IMR-90 (cell line): ENCODE measurements at regions not wholly inside any gene's neighbourhood (a gene's known extent, or its start where the extent isn't known, plus 50 kb on each side); places are given as distances from the start of the nearest gene placed in this dataset.

Experiments
- ATAC-seq: fragments of 200-7000 bp; cut with Tn5 transposase; 2 replicates; pipeline ENCODE4 v1.9.1; 2020; ENCODE audit warnings: low read depth, mild to moderate bottlenecking, moderate library complexity
- BruUV-seq: library from RNA; stranded (reverse); fragments of 400-500 nt; replicated peaks from 2 replicates; lab custom pipeline; 2021; lab: Mats Ljungman, UMichigan
- CTCF ChIA-PET: fragments of 300-600 bp; formaldehyde crosslinking; extraction: SDS; loops from one replicate; lab custom pipeline; 2021; ENCODE audit warnings: antibody characterized with exemption; lab: Yijun Ruan, JAX
- POLR2A ChIA-PET: fragments of 300-600 bp; sonication (Branson Sonifier 250); formaldehyde crosslinking; loops from one replicate; lab custom pipeline; 2022; ENCODE audit warnings: antibody characterized with exemption; ENCODE audit not compliant: unreplicated experiment; lab: Charles Lee
- DNase-seq: peaks from one replicate; pipeline ENCODE4 v3.0.0; 2013
- H2AFZ ChIP-seq: replicated peaks from 2 replicates; pipeline ENCODE3; 2013; ENCODE audit warnings: low read length, mild to moderate bottlenecking; ENCODE audit not compliant: poor library complexity
- H2AK5ac ChIP-seq: 2 replicates; pipeline ENCODE4 v1.6.1; 2013; ENCODE audit warnings: low read depth, low read length, inconsistent platforms
- H2AK9ac ChIP-seq: replicated peaks from 2 replicates; pipeline ENCODE3; 2013; ENCODE audit warnings: mild to moderate bottlenecking, low read depth, low read length, moderate library complexity; ENCODE audit not compliant: poor library complexity
- H2BK120ac ChIP-seq: 2 replicates; pipeline ENCODE4 v1.6.1; 2013; ENCODE audit warnings: low read depth, low read length, inconsistent platforms
- H2BK15ac ChIP-seq: 3 replicates; pipeline ENCODE4 v1.6.1; 2013; ENCODE audit warnings: low read depth, low read length, inconsistent platforms
- H2BK20ac ChIP-seq: 2 replicates; pipeline ENCODE4 v1.6.1; 2013; ENCODE audit warnings: low read depth, mild to moderate bottlenecking, inconsistent platforms, low read length, moderate library complexity
- H2BK5ac ChIP-seq: 2 replicates; pipeline ENCODE4 v1.6.1; 2013; ENCODE audit warnings: mild to moderate bottlenecking, low read depth, low read length, inconsistent platforms; ENCODE audit not compliant: poor library complexity, severe bottlenecking
- H3K14ac ChIP-seq: replicated peaks from 2 replicates; pipeline ENCODE4 v1.6.1; 2013; ENCODE audit warnings: low read depth, low read length, inconsistent platforms
- H3K18ac ChIP-seq: 2 replicates; pipeline ENCODE4 v1.6.1; 2013; ENCODE audit warnings: low read depth, low read length, control low read depth
- H3K23ac ChIP-seq: 2 replicates; pipeline ENCODE4 v1.6.1; 2013; ENCODE audit warnings: low read depth, low read length, inconsistent platforms
- H3K27ac ChIP-seq: 2 replicates; pipeline ENCODE4 v1.5.1; 2013; ENCODE audit warnings: mild to moderate bottlenecking, control low read depth, low read length; ENCODE audit not compliant: insufficient read depth
- H3K27me3 ChIP-seq: 2 replicates; pipeline ENCODE4 v1.6.1; 2013; ENCODE audit warnings: low read length; ENCODE audit not compliant: control insufficient read depth, insufficient read depth
- H3K36me3 ChIP-seq: 2 replicates; pipeline ENCODE4 v1.6.1; 2013; ENCODE audit warnings: low read length, mixed read lengths; ENCODE audit not compliant: control insufficient read depth, insufficient read depth
- H3K4ac ChIP-seq: 2 replicates; pipeline ENCODE4 v1.6.1; 2013; ENCODE audit warnings: low read depth, low read length, inconsistent platforms
- H3K4me1 ChIP-seq: 2 replicates; pipeline ENCODE4 v1.6.1; 2013; ENCODE audit warnings: low read length, mixed read lengths; ENCODE audit not compliant: control insufficient read depth, insufficient read depth
- H3K4me2 ChIP-seq: 2 replicates; pipeline ENCODE4 v1.6.1; 2013; ENCODE audit warnings: low read depth, mild to moderate bottlenecking, control low read depth, low read length, moderate library complexity
- H3K4me3 ChIP-seq: 2 replicates; pipeline ENCODE4 v1.5.1; 2013; ENCODE audit warnings: low read depth, mild to moderate bottlenecking, control low read depth, low read length, moderate library complexity; ENCODE audit not compliant: insufficient read depth
- H3K56ac ChIP-seq: 2 replicates; pipeline ENCODE4 v1.6.1; 2013; ENCODE audit warnings: low read length, inconsistent platforms; ENCODE audit not compliant: insufficient read depth; ENCODE audit errors: extremely low read depth
- H3K79me1 ChIP-seq, 2 experiments: 2 replicates each; pipeline ENCODE4 v1.6.1; 2013; ENCODE audit warnings: low read length in 2 of 2, inconsistent platforms in 1 of 2, low read depth in 1 of 2
- H3K9ac ChIP-seq: 2 replicates; pipeline ENCODE4 v1.6.1; 2013; ENCODE audit warnings: low read depth, low read length, control low read depth
- H3K9me1 ChIP-seq: 2 replicates; pipeline ENCODE4 v1.6.1; 2013; ENCODE audit warnings: low read length, inconsistent platforms; ENCODE audit not compliant: insufficient read depth
- H3K9me3 ChIP-seq: 2 replicates; pipeline ENCODE4 v1.6.1; 2013; ENCODE audit warnings: low read length; ENCODE audit not compliant: control insufficient read depth, insufficient read depth
- H4K20me1 ChIP-seq: 2 replicates; pipeline ENCODE4 v1.6.1; 2013; ENCODE audit warnings: low read length, inconsistent platforms; ENCODE audit not compliant: insufficient read depth
- H4K5ac ChIP-seq: 2 replicates; pipeline ENCODE4 v1.6.1; 2013; ENCODE audit warnings: mild to moderate bottlenecking, low read depth, low read length, control low read depth
- H4K8ac ChIP-seq, 2 experiments: 2 replicates each; pipeline ENCODE4 v1.6.1; 2013; ENCODE audit warnings: low read depth in 2 of 2, low read length in 2 of 2, control low read depth in 1 of 2, inconsistent platforms in 1 of 2
- H4K91ac ChIP-seq: 2 replicates; pipeline ENCODE4 v1.6.1; 2013; ENCODE audit warnings: low read depth, low read length, inconsistent platforms; ENCODE audit not compliant: insufficient read depth
- CEBPB ChIP-seq: IDR thresholded peaks from 2 replicates; pipeline ENCODE4 v1.6.1; 2012; ENCODE audit warnings: low read depth, low read length, improper control_type of control experiment
- CTCF ChIP-seq: conservative IDR thresholded peaks from 2 replicates; pipeline ENCODE4 v1.5.1; 2012; ENCODE audit warnings: mild to moderate bottlenecking, low read depth, low read length, improper control_type of control experiment
- FOS ChIP-seq: fragments of 150-350 bp; IDR thresholded peaks from 2 replicates; pipeline ENCODE4 v1.6.1; 2016; ENCODE audit warnings: low read depth, low read length
- MAFK ChIP-seq: IDR thresholded peaks from 2 replicates; pipeline ENCODE4 v1.6.1; 2012; ENCODE audit warnings: low read depth, low read length, improper control_type of control experiment
- MAZ ChIP-seq: IDR thresholded peaks from 2 replicates; pipeline ENCODE4 v1.6.1; 2012; ENCODE audit warnings: low read depth, mild to moderate bottlenecking, low read length, improper control_type of control experiment, moderate library complexity, borderline replicate concordance
- MXI1 ChIP-seq: IDR thresholded peaks from 2 replicates; pipeline ENCODE4 v1.6.1; 2012; ENCODE audit warnings: low read depth, mild to moderate bottlenecking, low read length, moderate library complexity, borderline replicate concordance
- RCOR1 ChIP-seq: IDR thresholded peaks from 2 replicates; pipeline ENCODE4 v1.6.1; 2012; ENCODE audit warnings: mild to moderate bottlenecking, low read length, improper control_type of control experiment; ENCODE audit not compliant: insufficient replicate concordance
- RFX5 ChIP-seq: IDR thresholded peaks from 2 replicates; pipeline ENCODE4 v1.8.0; 2012; ENCODE audit warnings: low read depth, mild to moderate bottlenecking, low read length, moderate library complexity
- WGBS, 2 experiments: methylation state at CpG; one replicate each; pipeline versions ENCODE4 v1.1.5 to v1.1.7; 2013; ENCODE audit warnings: missing lambda C conversion rate in 2 of 2; ENCODE audit not compliant: insufficient read length in 1 of 2; ENCODE audit errors: extremely low coverage in 2 of 2; 5-methylcytosine and 5-hydroxymethylcytosine counted together
- dilution Hi-C: fragments of 300-500 bp; cut with HindIII; formaldehyde crosslinking; loops from one replicate; pipeline ENCODE4 v1.14.3; 2018; ENCODE audit warnings: low sequenced_read_pairs; ENCODE audit not compliant: unreplicated experiment
- in situ Hi-C: fragments of 300-500 bp; cut with MboI; formaldehyde crosslinking; loops from 3 replicates; pipeline ENCODE4 v1.14.3; 2019; ENCODE audit warnings: low sequenced_read_pairs, inconsistent platforms, mixed read lengths
- intact Hi-C: fragments of 100-400 bp; cut with micrococcal nuclease; formaldehyde crosslinking; loops from 2 replicates; pipeline ENCODE4 v1.10.0; 2022
- TF ChIP-seq, protein P1 (sequence below): fragments of 150-350 bp; IDR thresholded peaks from 2 replicates; pipeline ENCODE4 v1.6.1; 2016; ENCODE audit warnings: low read depth, mild to moderate bottlenecking, low read length, moderate library complexity, borderline replicate concordance
- TF ChIP-seq, protein P2 (sequence below): fragments of 150-350 bp; IDR thresholded peaks from 2 replicates; pipeline ENCODE4 v1.6.1; 2017; ENCODE audit warnings: mild to moderate bottlenecking, antibody characterized with exemption, low read length, low read depth

- Histone ChIP-seq H2AK5ac (no peak overlapping the region), H3K36me3 (no peaks in the 10 kb centered on the region), H4K91ac (no peak overlapping the region), H3K4me3 (no peak overlapping the region), H2BK120ac (no peak overlapping the region), H2AK9ac (no peak overlapping the region), H4K8ac (no peak overlapping the region), H3K4me1 (no peaks in the 10 kb centered on the region), H2BK5ac (no peak overlapping the region), H3K4ac (no peak overlapping the region), H3K9me1 (no peaks in the 10 kb centered on the region), H3K9ac (no peak overlapping the region), H3K18ac (no peak overlapping the region), H4K5ac (no peak overlapping the region), H3K23ac (no peak overlapping the region), H2BK15ac (no peak overlapping the region), H3K4me2 (no peak overlapping the region), H4K20me1 (no peaks in the 10 kb centered on the region), H3K27ac (no peak overlapping the region), H3K9me3 (no peaks in the 10 kb centered on the region), H2AFZ (no peak overlapping the region), H3K14ac (no peak overlapping the region), H3K56ac (no peak overlapping the region), H2BK20ac (no peak overlapping the region), H3K27me3 (no peaks in the 10 kb centered on the region), H3K79me1 (no peaks in the 10 kb centered on the region)
- in situ Hi-C loops (no loop called here), dilution Hi-C loops (no loop called here), intact Hi-C loops (no loop called here)
- ATAC-seq, result no peak
- ChIA-PET POLR2A (no interaction called here), CTCF (interaction anchor here (0.6 kb wide), 1 partner anchor 39 kb away, joined by 3 read pairs; no protein-coding TSS in a partner anchor)
- TF ChIP-seq CTCF (no peak), RCOR1 (no peak), CEBPB (no peak), MAFK (no peak), MAZ (no peak), FOS (no peak), RFX5 (no peak), MXI1 (no peak)
- TF ChIP-seq, protein P1, sequence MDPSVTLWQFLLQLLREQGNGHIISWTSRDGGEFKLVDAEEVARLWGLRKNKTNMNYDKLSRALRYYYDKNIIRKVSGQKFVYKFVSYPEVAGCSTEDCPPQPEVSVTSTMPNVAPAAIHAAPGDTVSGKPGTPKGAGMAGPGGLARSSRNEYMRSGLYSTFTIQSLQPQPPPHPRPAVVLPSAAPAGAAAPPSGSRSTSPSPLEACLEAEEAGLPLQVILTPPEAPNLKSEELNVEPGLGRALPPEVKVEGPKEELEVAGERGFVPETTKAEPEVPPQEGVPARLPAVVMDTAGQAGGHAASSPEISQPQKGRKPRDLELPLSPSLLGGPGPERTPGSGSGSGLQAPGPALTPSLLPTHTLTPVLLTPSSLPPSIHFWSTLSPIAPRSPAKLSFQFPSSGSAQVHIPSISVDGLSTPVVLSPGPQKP, result no peak
- TF ChIP-seq, protein P2, sequence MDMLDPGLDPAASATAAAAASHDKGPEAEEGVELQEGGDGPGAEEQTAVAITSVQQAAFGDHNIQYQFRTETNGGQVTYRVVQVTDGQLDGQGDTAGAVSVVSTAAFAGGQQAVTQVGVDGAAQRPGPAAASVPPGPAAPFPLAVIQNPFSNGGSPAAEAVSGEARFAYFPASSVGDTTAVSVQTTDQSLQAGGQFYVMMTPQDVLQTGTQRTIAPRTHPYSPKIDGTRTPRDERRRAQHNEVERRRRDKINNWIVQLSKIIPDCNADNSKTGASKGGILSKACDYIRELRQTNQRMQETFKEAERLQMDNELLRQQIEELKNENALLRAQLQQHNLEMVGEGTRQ, result no peak
- BruUV-seq, result no TSS peak
- no CpG with 5 or more reads among the region's 1 CpG for WGBS, 2 experiments
- no peak for DNase-seq
Measured at GRCh38 chr6:98581705-98582104, 252.7 kb upstream of the POU3F2 start.
